ENCODE measurements at regions not wholly inside any gene's neighbourhood (a gene's known extent, or its start where the extent isn't known, plus 50 kb on each side); places are given as distances from the start of the nearest gene placed in this dataset.

DNA sequence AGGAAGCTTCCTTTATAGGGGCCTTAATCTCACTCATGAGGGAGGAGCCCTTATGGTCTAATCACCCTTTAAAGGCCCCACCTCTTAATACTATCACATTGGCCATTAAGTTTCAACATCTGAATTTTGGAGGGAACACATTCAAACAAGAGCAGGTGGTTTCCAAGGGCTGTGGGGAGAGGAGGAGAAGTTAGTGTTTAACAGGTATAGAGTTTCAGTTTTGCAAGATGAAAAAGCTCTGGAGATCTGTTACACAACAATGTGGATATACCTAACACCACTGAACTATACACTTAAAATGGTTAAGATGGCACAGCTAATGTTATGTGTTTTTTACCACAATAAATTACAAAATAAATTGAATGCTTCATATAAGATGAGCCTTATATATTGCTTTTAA is 113.4 kb upstream of the DNAH14 start:
- peaks cover 47% of the 10 kb centered on the region for H3K9me3 Mint-ChIP-seq
- Histone ChIP-seq H3K27ac (ENCODE audit: low read depth, low read length) (no peak overlapping the region), H3K9ac (ENCODE audit: extremely low read depth, low read length, poor library complexity, severe bottlenecking) (no peak overlapping the region), H3K4me1 (ENCODE audit: control insufficient read depth, insufficient read depth, low read length) (peaks cover 14% of the 10 kb centered on the region), H3K4me3 (ENCODE audit: low read length) (no peak overlapping the region), H3K36me3 (ENCODE audit: control insufficient read depth, insufficient read depth, low read length) (no peaks in the 10 kb centered on the region), H3K27me3 (ENCODE audit: control insufficient read depth, insufficient read depth, low read length, poor library complexity, severe bottlenecking) (no peaks in the 10 kb centered on the region), H3K9me3 (ENCODE audit: control insufficient read depth, low read length) (peaks cover 46% of the 10 kb centered on the region)
- H3K27ac Mint-ChIP-seq, result no peak overlapping the region
- H3K36me3 Mint-ChIP-seq (ENCODE audit: low read depth), result peaks cover 6% of the 10 kb centered on the region
- H3K27me3 Mint-ChIP-seq (ENCODE audit: insufficient read depth), result no peaks in the 10 kb centered on the region
- TF ChIP-seq, protein P1, sequence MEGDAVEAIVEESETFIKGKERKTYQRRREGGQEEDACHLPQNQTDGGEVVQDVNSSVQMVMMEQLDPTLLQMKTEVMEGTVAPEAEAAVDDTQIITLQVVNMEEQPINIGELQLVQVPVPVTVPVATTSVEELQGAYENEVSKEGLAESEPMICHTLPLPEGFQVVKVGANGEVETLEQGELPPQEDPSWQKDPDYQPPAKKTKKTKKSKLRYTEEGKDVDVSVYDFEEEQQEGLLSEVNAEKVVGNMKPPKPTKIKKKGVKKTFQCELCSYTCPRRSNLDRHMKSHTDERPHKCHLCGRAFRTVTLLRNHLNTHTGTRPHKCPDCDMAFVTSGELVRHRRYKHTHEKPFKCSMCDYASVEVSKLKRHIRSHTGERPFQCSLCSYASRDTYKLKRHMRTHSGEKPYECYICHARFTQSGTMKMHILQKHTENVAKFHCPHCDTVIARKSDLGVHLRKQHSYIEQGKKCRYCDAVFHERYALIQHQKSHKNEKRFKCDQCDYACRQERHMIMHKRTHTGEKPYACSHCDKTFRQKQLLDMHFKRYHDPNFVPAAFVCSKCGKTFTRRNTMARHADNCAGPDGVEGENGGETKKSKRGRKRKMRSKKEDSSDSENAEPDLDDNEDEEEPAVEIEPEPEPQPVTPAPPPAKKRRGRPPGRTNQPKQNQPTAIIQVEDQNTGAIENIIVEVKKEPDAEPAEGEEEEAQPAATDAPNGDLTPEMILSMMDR (conservative IDR thresholded peaks at IDR 0.05), result no peak
- DNase-seq, result no peak
- H3K4me1 Mint-ChIP-seq, result peaks cover 13% of the 10 kb centered on the region
- no peak overlapping the region for H3K4me3 Mint-ChIP-seq

DNA sequence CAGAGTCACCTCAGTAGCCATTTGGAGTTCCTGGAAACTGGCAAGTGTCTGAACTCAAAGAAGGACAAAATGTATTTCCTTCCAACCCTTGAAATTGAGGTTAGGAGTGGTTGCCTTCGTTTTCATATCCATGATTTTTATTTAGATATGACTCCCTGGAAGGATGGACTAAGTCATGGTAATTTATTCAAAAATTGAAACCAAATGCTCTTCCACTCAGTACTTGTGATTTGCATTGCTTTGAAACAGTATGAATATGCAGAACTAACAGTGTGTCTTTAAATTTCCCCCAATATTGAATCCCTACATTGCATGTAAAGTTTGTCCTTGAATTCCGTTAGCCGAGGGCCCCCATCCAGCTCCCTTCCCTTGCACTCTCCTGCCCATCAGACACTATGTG is 112.1 kb upstream of the DNAH14 start:
- Histone ChIP-seq H3K9ac (ENCODE audit: extremely low read depth, low read length, poor library complexity, severe bottlenecking) (no peak overlapping the region), H3K36me3 (ENCODE audit: control insufficient read depth, insufficient read depth, low read length) (no peaks in the 10 kb centered on the region), H3K9me3 (ENCODE audit: control insufficient read depth, low read length) (peaks cover 59% of the 10 kb centered on the region), H3K4me1 (ENCODE audit: control insufficient read depth, insufficient read depth, low read length) (peaks cover 14% of the 10 kb centered on the region), H3K27ac (ENCODE audit: low read depth, low read length) (no peak overlapping the region), H3K27me3 (ENCODE audit: control insufficient read depth, insufficient read depth, low read length, poor library complexity, severe bottlenecking) (no peaks in the 10 kb centered on the region), H3K4me3 (ENCODE audit: low read length) (no peak overlapping the region)
- no peak for DNase-seq
- Mint-ChIP-seq H3K4me1 (peaks cover 13% of the 10 kb centered on the region), H3K9me3 (peaks cover 51% of the 10 kb centered on the region), H3K36me3 (ENCODE audit: low read depth) (peaks cover 15% of the 10 kb centered on the region), H3K27ac (no peak overlapping the region), H3K4me3 (no peak overlapping the region), H3K27me3 (ENCODE audit: insufficient read depth) (no peaks in the 10 kb centered on the region)
- WGBS, 2 experiments (ENCODE audit: insufficient coverage in 1 of 2, insufficient read length in 1 of 2), result 93% methylated on average over 3 of the region's 3 CpGs
- TF ChIP-seq, protein P1 (conservative IDR thresholded peaks at IDR 0.05), result no peak

DNA sequence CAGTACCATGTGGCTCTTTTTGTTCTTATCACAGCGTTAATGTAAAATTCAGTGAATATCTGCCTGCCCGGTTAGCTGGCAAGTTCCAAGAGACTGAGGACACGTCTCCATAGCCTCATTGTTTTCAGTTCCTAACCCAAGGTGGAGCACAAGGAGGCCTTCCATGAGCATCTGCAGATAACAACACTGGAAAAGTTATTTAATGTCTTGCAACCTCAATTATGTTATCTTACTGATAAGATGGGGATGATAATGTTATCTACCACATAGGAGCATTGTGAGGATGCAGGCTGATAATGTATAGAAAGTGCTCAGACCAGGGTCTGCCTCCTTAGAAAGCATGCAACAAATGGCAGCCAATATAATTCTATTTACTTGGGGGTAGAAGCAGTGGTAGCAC is 109.6 kb upstream of the DNAH14 start:
- no peak overlapping the region for H3K4me3 ChIP-seq (ENCODE audit: low read length)
- no peaks in the 10 kb centered on the region for H3K27me3 ChIP-seq (ENCODE audit: control insufficient read depth, insufficient read depth, low read length, poor library complexity, severe bottlenecking)
- H3K4me1 Mint-ChIP-seq, result peaks cover 13% of the 10 kb centered on the region
- no peak for DNase-seq
- peaks cover 67% of the 10 kb centered on the region for H3K9me3 ChIP-seq (ENCODE audit: control insufficient read depth, low read length)
- TF ChIP-seq, protein P1 (conservative IDR thresholded peaks at IDR 0.05), result no peak
- peak overlapping the region; percentile 68 for H3K27ac Mint-ChIP-seq
- H3K27me3 Mint-ChIP-seq (ENCODE audit: insufficient read depth), result no peaks in the 10 kb centered on the region
- 51 to 71% methylated on average over 3 of the region's 3 CpGs for WGBS, 2 experiments (ENCODE audit: insufficient coverage in 1 of 2, insufficient read length in 1 of 2)
- H3K27ac ChIP-seq (ENCODE audit: low read depth, low read length), result no peak overlapping the region
- H3K9ac ChIP-seq (ENCODE audit: extremely low read depth, low read length, poor library complexity, severe bottlenecking), result no peak overlapping the region
- no peaks in the 10 kb centered on the region for H3K36me3 ChIP-seq (ENCODE audit: control insufficient read depth, insufficient read depth, low read length)
- H3K36me3 Mint-ChIP-seq (ENCODE audit: low read depth), result peaks cover 20% of the 10 kb centered on the region
- peaks cover 14% of the 10 kb centered on the region for H3K4me1 ChIP-seq (ENCODE audit: control insufficient read depth, insufficient read depth, low read length)
- H3K9me3 Mint-ChIP-seq, result peaks cover 51% of the 10 kb centered on the region
- H3K4me3 Mint-ChIP-seq, result no peak overlapping the region

Measured in endodermal cell (in vitro differentiated cells).